Suppressor macrophage (primary cell): ENCODE measurements at regions not wholly inside any gene's neighbourhood (a gene's known extent, or its start where the extent isn't known, plus 50 kb on each side); places are given as distances from the start of the nearest gene placed in this dataset.

Experiments
- DNase-seq, 4 experiments: peaks; one replicate each; pipeline ENCODE4 v3.0.0-alpha.2; 2020 to 2022

DNA sequence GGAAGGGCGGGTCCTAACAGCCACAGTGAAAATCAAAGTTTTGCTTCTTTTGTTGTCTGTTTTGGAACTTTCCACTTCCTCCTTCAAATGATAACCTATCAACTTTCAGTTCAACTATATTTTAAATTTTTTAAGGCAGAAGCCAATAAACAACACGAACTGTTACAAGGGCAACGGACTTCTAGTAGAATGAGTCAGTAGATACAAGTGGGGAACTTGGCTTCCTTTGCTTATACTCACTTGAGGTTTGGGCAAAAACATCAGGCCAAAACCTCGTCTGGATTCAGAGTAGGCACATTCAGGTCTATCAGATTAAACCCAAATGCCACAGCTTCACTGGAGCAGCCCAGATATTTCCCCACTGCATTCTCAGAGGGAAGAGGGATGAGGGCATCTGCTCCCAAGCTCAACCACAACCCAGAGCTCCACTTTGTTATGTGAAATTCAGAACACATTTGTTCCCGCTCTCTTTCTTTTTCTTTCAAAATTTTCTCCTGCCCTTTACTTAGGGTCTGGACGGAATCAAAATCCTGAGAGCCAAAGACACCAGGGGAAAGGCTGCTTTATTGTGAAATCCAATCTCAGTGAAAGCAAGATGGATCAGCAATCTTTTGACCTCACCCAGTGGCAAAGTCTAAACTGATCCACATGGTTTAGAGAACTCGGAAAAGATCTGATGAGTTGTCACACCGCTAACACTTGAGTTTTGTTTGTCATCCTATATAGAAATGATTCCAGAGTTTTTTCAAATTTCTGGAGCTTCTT, 152.5 kb upstream of the BTG1 start:
- peak; percentile 7 to 63 (median 34) for DNase-seq

DNA sequence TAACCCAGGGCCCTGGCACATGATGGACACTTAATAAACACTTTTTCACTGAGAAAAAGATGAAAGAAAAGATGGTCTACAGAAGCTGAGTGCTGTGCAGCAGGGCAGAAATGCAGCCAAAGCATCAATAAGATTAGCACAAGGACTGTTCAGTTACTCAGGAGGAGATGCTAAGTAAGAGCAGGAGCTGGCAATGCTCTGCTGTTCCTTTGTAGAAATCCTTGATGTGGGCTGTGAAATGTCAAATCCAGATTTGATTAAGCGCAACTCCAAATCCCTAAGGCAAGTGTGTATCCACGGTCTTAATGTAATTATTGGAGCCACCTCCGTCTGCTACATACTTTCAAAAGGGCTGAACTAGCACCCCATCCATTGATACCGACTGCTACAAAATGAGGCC, 151.8 kb upstream of the BTG1 start:
- DNase-seq = no peak

DNA sequence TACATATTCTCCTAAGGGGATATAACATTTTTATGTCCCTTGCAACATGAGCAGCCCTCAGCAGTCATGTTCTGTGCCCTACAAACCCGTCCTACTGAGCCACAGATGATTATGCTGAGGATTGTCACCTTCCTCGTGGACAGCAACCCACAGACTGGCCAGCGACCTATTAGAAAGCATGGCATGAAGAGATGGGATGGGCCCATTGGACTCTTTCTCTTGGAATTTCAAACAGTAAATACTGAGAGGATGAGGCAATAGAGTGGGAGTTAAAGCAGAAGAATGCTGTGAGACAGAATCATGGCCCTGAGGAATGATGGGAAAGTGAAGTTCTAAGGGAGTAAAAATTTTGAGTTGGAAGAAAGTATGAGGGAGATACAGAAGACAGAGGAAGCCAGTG, 149.9 kb upstream of the BTG1 start:
- DNase-seq = no peak

DNA sequence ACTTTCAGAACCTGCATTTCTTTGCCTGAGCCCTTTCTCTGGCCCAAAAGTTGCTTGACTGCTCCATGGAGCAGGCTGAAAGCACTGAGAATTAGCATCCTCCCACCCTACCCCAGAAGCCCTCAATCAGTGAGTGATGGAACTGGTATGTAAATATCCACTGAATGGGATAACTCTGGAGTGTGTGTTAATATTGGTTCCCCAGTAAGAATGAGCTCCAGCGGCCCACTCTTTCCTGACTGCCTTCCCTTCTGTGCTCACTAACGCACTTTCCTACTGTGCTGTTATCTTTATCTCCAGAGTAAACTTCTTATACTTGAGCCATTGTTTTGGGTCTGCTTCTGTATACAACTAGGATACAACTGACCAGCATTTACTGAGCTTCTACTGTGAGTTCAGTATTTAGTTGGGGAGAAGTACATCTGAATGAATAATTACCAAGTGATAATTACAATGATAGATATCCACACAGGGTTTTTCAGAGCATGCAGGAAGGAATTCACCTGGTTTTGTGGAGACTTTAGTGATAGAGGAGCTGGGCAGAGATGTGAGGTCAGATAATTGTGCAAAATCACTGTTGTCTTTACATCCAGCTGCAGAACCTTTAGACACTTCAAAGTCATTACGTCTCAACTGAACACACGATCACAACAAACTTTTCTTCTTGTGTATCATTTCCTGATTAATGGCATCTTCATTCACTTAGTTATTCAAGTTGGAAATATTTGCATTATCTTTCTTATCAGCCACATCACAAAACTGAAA, 149.2 kb upstream of the BTG1 start:
- DNase-seq = no peak

DNA sequence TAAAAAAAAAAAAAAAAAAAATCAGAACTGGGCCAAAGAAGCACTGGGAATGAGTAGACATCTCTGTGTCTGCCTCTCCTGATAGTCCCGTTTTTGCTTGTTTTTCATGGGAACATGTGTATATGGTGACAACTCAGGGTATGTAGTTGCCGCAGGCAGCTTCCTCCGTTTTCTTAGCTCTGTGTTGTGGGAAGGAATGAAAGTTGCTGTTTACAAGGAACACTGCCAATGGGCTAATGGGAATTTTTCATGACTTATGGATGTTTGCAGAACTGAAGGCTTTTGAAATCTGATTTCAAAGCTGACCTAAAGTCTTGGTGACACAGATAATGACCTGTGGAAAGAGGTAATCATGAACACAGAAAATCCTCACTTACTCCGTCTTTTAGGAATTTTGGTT, 146.4 kb upstream of the BTG1 start:
- no peak for DNase-seq

DNA sequence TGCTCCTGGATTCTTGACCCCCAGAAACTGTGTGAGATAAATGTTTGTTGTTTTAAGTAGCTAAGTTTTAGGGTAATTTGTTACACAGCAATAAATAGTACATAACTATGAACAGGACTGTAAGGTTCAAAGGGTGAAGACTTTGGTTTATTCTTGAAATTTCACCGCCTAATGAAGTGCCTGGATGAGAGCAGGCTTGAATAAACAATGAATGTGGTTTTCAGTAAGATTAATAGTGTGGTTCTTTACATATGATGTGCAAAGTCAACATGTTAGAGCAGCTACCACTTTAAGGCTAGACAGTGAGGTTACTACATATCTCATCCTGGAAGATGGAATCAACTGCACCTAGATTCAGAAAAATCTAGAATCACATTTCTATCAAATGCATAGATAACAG, 145.2 kb upstream of the BTG1 start:
- DNase-seq = no peak

DNA sequence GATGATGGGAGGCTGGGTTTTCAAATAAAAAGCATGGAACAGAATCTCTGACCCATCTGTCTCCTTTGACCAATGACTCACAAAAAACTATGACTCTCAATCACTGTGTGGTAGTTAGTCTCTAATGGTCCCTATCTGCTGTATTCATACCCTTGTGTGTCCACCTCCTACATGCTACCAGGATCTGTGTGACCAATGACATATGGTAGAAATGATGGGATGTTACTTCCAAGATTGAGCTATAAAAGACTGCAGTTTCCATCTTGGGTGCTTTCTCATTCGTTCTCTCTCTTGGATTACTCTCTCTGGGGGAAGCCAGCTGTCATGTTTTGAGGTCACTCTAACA, 144.7 kb upstream of the BTG1 start:
- DNase-seq = no peak

DNA sequence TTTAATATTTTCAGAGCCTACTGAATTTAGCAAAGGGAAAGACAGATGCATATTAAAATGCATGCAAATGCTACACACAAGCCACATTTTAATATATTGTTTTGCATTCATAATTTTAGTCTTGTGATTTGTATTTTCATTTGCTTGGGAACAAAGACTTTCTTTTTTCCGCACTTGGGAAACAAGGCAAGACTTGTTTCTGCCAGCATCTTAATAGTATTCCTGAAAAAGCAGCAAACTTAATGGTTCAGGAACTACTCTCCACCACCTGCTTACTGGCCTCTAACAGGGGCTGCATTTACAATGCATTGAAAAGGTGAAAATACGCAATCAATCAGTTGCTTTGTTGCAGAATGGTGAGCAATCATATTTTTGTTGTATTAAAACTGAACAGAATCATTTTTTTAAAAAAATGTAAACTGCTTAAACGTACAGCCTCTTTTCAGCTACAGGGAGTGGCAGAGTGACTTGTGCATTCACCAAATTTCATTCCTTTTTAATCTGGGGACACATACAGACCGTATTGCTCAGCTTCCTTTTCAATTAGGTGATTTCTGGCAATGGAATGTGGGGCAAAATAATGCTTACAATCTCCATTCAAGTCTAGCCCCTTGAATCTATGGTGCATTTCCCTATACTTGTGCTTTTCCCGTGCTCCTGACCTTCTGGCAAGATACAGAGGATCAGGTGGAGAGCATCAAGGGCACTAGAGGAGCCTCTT, 144.1 kb upstream of the BTG1 start:
- DNase-seq = no peak

DNA sequence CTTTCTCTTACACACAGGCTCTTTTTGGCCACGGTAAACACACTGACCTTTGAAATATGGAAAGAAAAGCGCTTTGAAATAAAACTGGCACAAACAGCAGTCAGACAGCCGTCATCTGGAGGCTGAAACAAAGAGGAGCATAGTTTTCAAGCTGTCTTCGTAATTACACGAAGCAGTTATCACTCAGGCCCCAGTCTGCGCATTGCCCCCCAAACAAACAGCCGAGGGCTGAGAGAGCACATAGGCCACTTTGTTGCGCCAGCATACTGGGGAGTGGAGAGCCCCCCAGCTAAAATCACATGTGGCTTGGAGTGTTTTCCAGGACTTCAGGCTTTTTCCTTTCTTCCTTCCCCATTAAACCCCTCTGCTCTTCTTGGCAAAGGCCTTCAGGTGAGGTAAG, 142.9 kb upstream of the BTG1 start:
- DNase-seq = no peak

DNA sequence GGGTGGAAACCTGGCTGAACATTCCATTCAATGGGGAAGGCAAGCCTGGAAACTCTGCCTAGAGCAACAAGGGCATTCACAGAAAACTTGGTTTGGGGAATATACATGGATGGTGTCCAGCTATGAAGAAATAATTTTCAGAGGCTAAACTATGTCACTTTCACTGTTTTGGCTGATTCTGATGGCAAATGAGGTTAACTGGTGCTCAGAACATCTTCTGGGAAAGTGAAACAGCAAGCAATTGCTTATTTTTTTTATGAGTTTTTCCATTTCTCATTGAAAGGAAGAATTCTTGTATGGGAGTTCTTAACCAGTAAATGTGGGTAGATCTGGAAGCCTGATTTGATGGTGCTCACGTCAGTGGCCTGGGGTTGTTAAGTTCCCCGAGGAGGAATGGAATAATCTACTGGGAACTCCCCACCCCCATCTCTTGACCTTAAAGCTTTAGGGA, 132.8 kb upstream of the BTG1 start:
- no peak for DNase-seq

DNA sequence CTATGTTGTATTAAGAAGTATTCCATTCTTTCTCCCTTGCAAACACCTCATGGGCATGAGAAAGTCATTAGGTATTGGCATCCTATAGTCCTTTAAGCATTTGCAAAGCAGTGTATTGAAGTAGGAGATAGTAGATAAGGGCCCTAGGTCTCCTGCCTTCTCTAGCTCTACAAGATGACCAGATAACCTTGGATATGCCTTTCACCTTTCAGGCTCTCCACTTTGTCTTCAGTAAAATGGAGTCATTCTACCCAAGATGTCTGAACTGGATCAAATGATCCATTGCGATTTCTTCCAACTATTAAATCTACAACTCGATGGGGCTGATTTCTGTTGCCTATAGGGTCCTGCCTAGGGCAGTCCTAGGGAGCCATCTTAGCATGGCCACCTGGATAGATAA, 132.1 kb upstream of the BTG1 start:
- DNase-seq = no peak

DNA sequence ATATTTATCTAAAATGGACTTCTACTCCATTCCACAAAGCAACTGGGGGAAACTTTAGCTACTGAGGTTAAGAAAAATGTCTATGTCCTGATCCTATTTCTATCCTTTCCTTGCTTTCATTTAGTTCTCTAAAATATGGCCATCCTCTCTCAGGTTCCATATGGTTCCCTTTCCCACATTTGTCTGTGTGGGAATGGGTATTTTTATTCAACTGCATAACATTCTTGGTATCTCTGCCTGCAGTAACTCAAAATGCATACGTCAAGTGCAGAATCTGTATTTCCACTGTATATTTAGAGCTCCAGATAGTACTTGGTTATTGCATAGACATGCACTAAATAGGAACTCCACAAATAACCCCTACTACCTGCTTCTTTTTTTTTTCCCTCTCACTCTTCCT, 130.6 kb upstream of the BTG1 start:
- DNase-seq = no peak

DNA sequence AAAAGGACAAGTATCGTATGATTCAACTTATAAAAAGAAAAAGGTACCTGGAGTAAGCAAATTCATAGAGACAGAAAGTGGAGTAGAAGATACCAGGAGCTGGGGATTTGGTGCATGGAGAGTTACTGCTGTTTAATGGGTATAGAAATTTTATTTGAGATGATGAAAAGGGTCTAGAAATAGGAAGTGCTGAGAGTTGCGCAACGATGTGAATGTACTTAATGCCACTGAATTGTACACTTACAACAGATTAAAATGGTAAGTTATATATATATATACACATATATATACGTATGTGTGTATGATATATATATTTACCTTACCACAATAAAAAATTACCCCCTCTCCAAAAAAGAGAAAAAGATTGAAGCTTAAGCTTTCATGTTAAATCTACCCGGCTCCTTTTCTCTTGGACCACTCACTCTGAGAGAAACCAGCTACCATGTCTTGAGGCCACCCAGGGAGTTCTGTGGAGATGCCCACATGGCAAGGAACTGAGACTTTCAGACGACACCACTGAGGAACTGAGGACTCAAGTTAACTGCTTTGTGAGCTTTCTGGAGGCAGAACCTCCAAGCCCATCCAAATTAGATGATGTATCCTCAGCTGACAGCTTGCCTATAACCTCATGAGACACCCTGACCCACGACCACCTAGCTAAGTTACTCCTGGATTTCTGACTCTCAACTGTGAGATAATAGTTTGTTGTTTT, 130.0 kb upstream of the BTG1 start:
- peak; percentile 42 to 75 (median 65) for DNase-seq

DNA sequence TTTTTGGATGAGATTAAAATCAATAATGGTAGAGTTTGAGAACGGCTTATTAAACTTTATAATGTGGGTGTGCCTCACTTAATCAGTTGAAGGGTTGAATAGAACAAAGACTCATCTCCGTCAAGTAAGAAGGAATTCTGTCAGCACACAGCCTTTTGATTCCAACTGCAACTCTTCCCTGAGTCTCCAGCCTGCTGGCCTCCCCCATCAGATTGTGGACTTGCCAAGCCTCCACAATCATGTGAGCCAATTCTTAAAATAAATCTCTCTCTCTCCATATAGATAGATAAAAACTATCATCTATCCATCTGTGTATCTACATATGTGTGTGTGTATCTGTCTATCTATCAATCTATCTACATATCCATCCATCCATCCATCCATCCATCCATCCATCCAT, 127.4 kb upstream of the BTG1 start:
- no peak for DNase-seq

DNA sequence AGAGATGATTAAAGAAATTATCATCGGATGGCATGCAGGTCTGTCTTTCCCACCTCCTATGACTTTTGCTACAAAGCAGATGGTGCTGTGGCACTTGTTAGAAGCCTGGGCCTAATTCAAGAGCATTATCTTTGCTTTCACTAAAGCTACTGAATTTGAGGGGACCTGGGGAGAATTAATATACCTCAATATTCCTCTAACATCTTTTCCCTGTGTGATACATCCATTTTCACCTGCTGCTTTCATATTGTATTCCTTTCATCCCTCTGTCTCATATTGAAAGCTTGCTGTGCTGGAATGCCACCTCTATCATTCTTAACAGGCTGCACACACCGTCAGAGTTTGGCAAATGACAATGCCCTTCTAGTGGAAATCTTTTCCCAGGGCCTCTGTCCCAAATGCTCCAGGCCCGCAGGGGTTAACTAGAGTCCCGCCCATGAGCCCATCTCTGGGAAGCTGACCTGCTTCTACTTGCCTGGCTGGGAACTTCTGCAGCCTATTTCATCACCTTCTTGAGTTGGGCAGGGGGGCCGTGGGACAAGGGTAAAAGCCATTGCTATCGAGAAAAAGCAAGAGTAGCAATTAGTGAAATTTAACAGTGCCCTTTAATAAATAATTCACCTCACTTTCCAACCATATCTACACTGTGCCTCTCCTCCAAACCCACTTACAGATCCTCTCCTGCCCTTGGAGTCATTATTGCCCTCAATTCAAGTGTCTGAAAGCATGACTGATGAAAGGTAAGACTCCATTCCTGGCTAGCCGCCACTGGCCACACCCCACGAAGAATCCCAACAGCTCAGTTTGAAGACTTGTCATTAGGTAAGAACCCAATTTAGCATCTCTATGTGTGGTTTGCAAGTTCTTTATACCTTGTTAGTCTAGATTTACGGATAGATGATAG, 126.7 kb upstream of the BTG1 start:
- no peak for DNase-seq

DNA sequence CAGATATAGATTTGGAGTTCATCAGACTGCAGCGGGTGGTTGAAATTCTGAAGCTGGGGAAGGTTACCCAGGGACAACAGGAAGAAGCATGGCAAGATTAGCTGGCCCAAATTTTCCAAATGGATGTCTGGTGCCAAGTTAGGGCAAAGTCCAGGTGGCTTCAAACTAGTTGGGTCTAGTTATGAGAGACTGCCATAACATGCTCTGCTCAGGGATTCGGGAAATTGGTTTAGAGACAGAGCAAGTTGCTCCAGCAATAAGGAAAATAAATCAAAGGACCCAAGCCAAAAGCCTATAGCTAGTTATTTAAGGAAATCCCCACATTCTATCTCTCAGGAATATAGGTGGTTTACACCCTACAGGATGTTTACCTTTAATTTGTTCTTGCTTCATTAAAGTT, 125.7 kb upstream of the BTG1 start:
- DNase-seq = no peak

DNA sequence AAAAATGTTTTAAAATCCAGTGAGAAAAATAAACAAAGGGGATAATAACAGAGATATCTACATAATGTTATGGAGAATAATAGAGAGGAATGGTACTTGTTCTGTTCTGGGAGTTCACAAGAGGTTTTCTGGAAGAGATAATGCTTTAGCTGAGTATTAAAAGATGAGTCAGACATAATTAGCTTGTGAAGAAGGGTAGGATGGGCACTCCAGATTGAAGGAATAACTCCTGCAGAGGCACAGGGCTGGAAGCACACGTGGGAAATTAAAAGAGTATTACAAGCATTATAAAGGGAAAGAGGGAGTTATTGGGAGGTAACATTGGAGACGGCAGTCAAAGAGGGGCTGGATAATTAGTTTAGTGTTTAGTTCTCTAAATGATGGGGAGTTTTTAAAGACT, 124.9 kb upstream of the BTG1 start:
- DNase-seq = no peak

DNA sequence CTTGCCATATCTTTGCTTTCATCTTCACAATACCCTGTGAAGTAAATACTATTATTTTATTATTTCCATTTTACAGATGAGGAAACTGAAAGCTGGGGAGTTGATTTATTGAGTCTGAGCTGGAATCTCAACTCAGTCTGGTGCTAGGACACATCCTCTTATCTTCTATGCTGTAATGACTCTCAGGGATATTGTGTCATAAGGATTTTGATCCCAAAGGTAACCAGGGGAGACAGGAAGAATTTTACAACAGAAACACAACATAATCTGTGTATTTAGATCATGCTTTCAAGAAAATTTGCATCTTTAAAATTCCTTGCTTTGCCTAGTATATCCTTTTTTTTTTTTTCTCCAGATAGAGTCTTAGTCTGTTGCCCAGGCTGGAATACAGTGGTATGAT, 123.3 kb upstream of the BTG1 start:
- DNase-seq = no peak

DNA sequence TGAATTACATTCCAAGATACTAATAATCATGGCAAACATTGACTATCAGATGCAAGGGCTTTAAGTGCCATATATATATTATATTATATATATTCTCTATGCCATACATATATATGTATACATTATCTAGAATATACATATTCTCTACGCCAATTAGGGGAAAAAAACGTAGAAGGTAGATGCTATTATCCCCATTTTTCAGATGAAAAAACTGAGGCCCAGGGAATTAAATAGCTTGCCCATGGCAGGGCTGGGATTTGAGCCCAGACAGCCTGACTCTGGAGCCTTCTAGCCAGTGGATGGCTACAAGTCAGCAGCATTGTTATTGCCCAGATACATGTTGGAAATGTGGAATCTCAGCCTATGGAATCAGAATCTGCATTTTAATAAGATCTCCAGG, 116.0 kb upstream of the BTG1 start:
- no peak for DNase-seq

DNA sequence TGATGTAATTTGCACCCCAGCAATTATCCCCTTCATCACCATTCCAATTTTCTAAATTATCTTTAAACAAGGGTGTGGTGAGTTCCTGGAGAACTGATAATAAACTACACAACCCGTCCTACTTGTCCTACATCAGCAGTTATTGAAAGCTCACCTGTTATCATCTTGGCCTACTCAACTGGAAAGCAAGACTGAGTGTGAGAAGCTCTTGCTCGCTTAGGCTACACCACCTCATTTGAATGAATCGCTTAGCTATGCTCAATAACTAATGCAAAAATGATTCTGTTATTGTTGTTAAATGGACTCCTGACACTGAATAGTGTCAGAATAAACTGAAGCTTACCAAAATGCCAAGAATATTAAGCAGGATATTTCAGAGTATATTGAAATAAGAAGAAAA, 115.4 kb upstream of the BTG1 start:
- DNase-seq = no peak

DNA sequence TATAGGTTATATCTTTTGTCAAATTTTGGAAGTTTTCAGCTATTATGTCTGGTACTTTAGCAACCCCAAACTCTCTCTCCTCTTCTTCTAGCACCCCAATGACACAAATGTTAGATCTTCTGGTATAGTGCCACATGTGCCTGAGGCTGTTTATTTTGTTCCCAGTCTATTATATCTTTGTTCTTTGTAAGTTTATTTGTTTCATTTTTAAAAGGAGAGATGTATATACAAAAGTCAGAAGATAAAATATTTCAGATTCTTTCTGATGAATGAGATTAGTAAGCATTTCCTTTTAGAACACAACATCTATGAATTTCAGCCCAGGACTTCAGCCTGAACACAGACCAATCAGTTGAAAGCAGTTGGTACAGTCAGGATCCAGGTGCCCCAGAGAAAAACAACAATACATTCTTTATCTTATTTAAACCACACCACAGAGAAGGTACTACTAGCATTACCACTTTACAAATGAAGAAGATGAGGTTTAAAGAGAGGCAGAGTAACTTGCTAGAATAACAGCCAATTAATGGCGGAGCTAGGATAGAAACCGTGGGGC, 114.1 kb upstream of the BTG1 start:
- no peak for DNase-seq

DNA sequence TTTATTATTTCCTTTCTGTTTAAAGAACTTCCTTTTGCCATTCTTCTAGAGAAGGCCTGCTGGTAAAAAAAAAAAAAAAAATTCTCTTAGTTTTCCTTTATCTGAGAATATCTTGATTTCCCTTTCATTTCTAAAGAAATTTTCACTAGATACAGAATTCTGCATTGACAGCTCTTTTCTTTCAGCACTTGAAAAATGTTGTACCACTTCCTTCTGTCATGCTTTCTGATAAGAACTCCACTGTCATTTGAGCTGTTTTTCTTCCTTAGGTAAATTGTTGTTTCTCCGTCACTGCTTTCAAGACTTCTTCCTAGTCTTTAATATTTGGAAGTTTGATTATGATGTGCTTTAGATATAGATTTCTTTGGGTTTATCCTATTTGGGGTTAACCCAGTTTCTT, 113.6 kb upstream of the BTG1 start:
- no peak for DNase-seq
